GM21786 (cell line): ENCODE measurements at regions not wholly inside any gene's neighbourhood (a gene's known extent, or its start where the extent isn't known, plus 50 kb on each side); places are given as distances from the start of the nearest gene placed in this dataset.
"Not testable (repeated sequence)": the region's sequence is repeated elsewhere in the genome, so short reads cannot be mapped to it uniquely, and the experiment has no call there.

Experiments
- ATAC-seq: cut with Tn5 transposase; IDR thresholded peaks from one replicate; pipeline ENCODE4 v1.9.1; 2021; ENCODE audit not compliant: unreplicated experiment

DNA sequence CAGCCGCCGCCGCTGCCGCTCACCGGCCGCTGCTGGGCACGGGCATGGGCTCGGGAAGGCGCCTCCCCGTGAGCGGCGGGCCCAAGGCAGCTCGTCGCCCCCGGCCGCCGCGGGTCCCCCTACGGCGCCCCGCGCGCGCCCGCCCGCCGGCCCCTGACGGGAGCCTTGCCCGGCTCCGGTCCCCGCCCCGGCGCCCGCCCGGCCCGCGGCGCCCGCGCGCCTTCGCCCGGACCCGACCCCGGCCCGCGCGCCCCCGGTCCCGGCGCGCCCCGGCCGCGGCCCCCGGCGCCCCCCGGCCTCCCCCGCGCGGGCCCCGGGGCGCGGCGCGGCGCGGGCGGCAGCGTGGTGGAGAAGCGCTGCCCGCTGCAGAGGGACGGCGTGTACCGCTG, 177.7 kb downstream of the OR4M2 start:
- no peak for ATAC-seq

DNA sequence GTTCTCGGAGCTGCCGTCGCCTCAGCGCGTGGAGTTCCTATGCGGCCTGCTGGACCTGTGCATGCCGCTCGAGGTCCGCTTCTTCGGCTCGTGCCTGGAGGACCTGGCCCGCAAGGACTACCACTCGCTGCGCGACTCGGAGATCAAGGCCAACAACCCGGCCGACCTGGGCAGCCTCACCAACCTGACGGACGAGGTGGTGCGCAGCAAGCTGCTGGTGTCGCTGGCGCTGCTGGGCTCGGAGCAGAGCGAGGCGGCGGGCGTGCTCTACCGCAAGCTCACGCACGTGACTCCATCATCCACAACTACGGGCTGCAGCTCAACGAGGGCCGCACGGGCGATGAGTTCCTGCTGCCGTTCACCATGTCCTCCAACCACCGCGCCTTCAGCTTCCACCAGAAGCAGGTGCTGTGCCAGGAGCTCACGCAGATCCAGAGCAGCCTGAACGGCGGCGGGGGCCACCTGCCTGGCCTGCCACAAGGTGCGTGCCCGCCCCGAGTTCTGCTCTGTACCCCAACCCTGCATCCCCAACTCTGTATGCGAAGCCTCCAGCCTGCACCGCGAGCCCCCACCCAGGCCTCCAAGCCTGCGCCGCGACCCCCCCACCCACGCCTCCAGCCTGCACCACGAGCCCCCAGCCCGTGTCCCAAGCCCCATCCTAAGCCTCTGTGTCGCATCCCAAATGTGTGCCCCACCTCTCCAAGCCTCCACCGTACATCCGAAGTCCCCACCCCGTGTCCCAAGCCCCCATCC, 178.2 kb downstream of the OR4M2 start:
- ATAC-seq, result no peak

DNA sequence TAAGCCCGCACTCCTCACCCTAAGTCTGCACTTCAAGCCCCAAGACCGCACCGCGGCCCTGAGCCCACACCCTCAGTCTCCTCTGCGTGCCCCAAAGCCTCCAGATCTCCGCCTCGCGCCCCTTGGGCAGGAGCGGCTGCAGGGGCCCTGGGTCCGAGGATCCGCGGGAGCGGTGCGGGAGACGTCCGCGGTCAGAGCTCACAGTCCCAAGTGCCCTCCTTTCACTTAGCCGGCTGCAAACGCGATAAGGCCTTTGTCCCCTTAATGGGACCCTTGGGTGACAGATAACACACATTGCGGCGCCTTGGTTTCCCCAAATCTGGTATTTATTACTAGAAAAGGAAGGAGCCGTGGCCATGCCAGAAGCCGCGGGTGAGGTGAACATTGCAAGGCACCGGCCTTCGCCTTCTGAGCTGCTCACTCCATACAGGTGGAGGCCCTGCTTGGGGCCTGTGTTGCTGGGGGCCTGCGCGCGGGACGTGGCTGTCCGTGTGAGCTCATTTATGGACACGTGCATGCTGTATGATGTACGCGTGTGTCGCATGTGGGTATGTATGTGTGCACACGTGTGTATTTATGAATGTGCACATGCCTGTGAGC, 178.9 kb downstream of the OR4M2 start:
- not testable (repeated sequence) for ATAC-seq

DNA sequence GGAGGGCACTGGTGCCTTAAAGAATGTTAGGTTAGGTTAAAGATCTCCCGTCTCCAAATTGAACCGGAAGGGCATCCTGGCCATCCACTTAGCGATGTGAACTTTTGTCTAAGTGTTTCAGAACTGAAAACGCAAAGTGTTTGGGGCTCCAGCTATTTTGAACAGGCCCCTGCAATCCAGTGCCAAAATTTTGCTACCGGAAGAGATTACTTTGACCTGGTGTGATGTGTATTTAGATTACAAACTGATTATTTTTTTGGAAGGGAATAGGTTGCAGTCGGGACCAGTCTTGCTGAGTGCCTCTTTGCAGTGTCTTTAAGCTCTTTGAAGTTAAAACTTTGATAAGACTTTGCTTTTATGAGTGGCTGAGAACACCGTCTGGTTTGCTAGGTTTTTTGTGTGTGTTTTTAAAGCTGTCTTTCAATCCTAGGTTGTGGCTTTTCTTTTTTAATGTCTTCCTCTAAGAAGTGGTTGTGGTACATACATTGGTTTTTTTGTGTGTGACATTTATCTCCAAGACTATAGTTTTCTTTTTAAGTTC, 179.6 kb downstream of the OR4M2 start:
- no peak for ATAC-seq

DNA sequence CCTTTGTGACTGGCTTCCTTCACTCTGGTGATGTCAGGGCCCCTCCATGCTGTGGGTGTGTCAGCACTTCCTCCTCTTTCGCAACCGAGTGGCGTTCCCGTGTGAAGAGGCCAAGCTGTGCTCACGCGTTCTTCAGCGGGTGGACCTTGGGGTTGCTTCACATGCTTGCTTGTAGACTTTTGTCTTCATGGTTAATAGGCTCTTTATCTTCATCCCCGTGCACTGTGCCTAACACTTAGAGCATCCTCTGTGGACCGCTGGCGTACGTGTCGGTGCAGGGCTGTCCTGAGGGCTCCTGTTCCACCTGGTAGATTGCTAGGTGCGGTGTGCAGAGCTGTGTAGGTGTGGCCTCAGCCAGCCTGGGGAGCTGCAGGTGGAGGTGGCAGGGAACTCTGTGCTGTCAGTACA, 182.3 kb downstream of the OR4M2 start:
- no peak for ATAC-seq

DNA sequence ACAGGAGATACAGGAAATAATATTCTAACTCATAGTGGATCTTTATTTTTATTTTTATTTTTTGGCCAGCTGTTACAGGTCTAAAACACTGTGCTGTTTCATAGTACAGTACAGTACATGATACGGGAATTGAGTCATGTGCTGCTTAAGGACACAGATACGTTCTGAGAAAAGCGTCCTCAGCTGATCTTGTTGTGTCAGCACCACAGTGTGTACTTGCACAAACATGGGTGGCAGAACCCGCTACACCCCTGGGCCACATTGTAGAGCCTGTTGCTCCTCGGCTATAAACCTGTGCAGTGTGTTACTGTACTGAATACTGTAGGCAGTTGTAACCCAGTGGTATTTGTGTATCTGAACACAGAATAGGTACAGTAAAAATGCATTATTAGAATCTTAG, 183.4 kb downstream of the OR4M2 start:
- ATAC-seq, result no peak

DNA sequence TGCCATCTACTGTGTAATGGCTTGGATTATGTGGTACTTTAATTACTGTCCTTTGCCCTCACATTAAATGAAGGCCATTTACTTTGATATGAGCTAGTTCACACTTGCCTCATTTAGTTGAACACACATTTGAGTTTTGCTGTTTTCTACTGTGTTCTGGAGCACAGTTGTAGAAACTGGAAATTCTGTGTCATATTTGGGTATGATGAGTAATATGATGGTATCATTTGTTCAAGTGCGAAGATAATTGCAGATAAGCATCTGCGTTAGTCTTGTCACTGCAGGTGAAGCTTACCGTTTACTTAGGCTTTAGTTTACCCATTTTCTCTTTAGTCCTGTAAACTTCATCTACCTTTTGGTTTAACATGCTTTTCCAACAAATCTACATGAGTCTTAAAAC, 183.9 kb downstream of the OR4M2 start:
- ATAC-seq, result not testable (repeated sequence)

DNA sequence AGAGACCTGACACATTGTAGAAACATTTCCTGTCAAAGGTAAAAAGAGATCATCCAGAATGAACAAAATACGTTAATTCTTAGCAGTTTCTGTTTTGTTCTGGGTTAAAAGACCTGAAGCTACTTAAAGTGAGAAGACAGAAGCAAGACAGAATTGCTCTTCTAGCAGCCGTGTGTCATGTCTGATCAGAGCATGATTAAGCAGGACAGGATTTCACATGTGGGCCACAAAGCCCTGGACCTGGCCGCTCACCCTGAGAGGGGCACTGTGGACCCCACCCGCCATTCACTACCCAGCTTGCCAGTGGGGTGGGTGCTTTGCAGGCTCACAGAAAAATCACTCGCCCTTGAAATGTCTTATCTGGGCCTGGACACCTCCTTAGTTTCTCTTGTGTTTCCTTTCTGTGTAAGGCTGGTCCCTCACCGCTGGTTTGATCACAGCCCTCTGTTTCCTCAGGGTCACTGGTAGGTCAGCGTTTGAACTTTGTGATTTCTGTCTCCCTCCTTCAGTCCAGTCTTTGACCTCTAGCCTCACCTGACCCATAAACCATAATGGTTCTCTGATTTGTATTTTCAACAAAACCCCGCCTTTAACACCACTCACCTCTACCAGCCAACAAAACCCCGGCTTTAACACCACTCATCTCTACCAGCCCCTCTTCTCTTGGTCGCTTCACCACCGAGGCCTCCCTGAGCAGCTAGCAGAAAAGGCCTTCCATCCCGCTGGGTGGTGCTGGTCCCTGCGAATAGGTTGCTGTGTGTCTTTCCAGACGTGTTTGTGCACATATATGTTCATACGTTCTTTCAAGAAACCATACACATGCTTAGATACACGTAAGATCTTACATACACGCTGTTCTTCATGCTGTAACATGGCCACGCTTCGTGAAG, 185.0 kb downstream of the OR4M2 start:
- ATAC-seq, result no peak

DNA sequence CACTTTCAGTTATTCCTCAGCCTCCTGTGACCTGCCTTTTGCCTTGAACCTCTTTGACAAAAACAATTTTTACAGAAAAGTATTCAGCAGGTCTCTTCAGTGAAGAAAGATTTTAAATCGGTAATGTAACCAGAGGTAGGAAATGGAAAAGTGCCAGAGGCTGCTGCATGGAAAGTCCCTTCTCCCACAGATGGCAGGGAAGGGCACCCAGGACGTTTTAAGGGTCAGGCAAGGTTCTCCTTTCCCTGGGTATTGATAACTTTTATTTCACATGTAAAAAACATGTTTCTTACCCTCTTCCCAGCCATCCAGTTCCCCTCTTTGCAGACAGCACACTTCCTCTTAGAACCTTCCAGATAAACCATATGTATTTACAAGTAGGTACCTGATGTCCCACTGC, 185.6 kb downstream of the OR4M2 start:
- no peak for ATAC-seq

DNA sequence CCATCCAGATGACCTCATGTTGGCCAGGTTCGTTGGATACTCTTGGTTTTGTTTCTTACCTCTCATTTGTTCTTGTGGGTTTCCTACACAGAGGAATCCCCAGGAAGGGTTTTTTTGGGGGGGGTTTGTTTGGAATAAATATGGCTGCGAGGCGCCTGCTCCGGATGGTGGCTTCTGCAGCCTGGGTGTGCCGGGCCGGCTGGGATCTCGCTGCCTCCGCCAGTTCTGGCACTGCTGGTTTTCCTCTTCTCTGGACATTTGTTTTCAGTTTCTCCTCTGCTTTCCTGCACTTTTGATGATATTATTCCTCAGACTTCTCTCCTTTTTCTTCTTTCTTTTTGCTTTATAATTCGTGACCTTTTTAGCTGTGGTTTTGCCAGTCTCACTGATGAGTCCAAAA, 187.4 kb downstream of the OR4M2 start:
- no peak for ATAC-seq

DNA sequence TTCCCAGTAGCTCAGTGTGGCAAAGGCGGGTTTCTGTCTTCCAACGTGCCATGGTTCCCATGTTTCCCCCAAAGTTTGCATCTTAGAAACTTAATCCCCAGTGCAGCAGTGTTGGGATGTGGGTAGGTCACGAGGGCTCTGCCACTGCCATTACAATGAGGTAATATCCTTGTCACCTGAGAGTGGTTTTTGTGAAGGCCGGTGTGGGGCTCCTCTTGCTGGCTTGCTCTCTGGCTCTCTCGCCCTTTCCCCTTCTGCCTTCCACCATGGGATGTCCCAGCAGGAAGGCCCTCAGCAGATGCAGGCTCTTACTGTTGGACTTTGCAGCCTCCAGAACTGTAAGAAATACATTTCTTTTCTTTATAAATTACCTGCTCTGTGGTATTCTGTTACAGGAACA, 187.9 kb downstream of the OR4M2 start:
- not testable (repeated sequence) for ATAC-seq

DNA sequence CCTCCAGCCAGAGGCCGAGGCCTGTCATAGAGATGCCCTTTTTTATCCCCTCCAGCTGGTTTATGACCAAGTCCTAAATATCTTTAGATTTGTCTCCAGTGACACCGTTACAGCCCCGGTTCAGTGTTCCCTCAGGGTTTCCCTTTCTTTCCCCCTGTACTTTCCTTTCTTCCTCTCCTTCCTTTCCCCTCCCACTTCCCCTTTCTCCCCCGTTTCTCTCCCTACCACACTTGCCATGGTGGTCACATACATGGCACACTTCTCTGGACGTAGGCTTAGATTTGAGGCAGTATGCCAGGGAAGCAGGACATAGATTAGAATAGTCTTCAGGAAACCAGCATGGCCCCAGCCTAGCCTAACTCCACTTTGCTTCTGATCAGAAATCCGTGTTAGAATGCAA, 188.3 kb downstream of the OR4M2 start:
- not testable (repeated sequence) for ATAC-seq

DNA sequence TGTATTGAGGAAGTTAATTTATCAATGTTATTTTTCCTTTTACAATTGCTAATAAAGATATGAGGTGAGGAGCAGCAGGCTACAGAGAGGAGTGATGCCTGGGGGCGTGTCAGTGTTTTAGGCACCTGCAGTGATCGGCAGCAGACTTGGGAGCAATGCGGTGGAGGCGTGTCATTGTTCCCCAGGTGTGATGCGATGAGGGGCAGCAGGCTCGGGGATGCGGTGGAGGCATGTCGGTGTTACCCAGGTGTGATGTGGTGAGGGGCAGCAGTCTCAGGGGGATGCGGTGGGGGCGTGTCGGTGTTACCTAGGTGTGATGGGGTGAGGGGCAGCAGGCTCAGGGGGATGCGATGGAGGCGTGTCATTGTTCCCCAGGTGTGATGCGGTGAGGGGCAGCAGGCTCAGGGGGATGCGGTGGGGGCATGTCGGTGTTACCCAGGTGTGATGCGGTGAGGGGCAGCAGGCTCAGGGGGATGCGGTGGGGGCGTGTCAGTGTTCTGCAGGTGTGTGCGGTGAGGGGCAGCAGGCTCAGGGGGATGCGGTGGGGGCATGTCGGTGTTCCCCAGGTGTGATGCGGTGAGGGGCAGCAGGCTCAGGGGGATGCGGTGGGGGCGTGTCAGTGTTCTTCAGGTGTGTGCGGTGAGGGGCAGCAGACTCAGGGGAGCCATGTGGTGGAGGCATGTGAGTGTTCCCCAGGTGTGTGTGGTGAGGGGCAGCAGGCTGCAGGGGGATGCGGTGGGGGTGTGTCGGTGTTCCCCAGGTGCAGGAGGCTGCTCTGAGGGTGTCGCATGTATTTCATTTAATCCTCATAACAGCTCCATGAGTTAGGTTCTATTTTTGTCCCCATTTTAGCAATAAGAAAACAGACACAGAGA, 186.2 kb upstream of the GOLGA6L22 start:
- not testable (repeated sequence) for ATAC-seq

DNA sequence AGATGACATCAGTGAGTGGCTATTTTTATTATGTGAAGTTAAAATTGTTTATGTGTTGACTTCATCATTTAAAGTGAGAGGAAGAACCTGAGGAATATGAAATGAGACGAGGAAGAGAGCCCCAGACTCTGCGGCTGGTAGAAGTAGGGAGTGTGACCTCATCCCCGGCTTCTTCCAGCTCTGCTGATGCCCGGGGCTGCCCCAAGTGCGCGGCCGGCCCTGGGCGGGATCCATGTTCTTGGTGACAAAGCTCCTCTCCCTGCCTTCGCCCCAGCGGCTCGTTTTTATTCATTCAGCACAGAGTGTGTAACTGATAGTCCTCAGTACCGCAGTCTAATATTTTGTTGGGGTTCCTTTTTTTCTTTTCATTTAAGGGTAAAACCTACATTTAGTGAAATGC, 185.5 kb upstream of the GOLGA6L22 start:
- not testable (repeated sequence) for ATAC-seq

DNA sequence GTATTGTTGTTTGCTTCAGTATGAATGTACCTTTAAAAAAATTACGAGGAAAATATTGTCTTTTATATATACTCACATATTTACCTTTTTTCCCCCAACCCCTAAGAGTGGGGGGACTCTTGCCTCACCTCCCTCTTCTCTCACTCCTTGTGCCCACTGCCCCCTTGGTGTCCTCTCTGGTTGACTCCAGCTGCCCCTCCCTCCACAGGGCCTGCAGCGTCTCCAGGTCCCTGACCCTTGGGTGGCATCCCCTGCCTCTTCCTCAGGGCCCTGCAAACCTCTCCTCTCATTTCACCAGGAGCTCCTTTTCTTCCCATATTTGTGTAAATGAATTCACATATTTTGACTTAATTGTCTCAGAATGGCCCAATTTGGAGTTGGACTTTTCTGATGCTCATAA, 184.3 kb upstream of the GOLGA6L22 start:
- not testable (repeated sequence) for ATAC-seq

DNA sequence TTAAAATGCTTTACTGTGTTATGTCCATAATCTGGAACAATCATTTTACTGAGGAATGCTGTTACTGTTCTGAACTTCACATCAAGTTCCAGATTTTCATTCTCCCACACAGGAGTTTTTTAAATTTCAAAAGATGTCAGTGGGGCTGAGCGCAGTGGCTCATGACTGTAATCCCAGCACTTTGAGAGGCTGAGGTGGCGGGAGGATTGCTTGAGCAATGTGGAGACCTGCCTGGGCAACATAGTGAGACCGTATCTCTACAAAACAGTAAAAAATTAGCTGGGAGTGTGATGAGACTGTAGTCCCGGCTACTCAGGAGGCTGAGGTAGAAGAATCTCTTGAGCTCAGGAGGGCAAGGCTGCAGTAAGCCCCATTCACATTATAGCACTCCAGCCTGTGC, 177.9 kb upstream of the GOLGA6L22 start:
- ATAC-seq, result not testable (repeated sequence)

DNA sequence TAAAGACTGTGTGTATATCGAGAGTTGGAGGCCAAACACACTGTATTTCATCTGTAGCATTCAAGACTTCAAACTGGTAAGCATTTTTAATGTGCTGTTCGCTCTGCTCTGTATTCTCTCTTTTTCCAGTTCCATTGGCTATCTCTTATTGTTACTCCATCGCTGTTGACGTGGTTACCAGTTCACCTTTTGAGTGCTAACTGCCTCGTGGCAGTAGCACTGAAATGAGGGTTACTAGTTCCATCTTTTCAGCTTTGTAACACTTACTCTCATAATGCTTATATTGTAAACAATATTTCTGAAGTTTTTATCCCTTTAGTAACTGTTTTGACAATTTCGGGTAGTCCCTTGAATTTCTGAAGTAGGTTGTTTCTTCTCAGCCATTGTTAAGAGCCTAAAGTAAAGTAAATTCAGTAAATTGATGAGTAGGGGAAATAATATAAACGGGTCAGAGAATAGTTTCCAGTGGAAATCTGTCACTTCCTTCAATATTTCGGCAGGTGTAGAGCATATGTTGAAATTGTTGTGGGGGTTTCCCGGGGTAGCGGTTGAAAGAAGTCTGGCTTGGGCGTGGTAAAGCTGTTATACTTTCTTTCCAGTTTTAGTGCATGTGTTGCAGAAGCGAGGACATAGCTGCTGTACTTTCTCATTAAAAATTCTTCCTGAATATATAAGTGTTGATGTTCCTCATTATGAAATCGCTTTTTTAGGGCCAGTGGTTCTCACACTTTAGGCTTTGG, 175.7 kb upstream of the GOLGA6L22 start:
- peak; percentile 69 for ATAC-seq

DNA sequence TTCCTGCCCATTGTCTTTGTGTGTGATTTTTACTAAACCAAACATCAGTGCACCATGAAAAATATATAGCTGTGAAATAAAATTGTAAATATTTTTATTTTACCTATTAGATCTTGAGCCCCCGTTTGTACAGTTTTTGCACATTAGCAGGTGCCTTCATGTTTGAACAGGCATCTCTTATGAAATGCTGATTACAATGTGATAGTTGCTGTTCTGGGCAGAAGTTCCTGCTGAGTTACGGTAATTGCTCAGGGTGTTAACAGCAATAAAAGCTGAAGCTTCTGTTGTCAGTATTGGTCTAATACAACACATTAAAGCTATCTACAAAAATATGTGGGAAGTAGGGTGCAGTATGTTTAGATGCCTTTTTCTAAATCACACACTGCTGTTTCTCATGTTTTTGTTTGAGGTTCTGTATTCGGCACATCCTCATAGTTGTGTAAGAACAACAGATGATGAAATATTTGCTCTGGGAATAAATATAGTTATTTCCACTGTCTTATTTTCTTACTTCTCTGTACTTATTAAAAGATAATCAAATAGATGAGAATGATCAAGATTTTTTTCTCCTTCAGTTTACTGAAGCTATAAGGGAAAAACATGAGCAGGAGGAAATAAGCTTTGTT, 173.8 kb upstream of the GOLGA6L22 start:
- not testable (repeated sequence) for ATAC-seq

DNA sequence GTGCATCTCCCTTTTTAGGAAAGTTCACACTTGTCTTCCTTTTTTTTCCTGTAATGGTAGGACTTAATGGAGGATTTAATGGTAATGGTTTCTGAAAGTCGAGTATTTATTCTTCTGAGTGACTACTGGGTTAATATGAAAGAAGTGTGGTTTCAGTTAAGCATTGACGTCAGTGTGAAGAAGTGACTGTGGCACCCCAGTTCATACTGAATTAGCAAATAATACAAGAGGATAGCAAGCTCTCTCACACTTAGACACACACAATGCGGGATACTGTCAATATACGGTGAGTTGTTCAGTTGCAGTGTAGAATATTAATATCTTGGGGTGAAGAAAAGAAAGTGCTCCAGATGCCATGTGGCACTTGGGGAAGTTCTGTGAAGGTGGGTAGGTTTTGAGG, 167.6 kb upstream of the GOLGA6L22 start:
- not testable (repeated sequence) for ATAC-seq
